ENCODE measurements at regions not wholly inside any gene's neighbourhood (a gene's known extent, or its start where the extent isn't known, plus 50 kb on each side); places are given as distances from the start of the nearest gene placed in this dataset.

DNA sequence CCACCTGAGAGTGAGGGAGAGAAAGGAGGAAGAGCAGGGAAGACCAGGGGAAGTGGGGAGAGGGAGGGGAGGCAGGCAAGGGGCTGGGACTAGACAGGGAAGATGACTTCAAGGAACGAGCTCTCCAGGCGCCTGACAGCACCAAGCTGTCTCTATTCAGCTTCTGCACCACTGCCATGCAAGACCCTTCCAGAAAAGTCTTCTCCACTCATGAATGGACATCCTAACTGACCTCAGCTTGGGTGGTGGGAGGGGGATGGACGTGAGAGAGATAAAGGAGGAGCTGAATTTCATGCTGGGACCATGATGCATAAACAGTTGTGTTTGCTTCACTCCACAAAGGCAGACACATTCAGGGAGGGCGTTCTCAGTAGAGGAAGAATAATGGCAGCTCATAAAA, 206.4 kb upstream of the ARL4C start:
- no peak overlapping the region for H3K9ac ChIP-seq (ENCODE audit: insufficient read depth, low read length)
- no peaks in the 10 kb centered on the region for H4K20me1 ChIP-seq (ENCODE audit: control insufficient read depth, extremely low read depth, insufficient read depth, low read length)
- H3K9me3 ChIP-seq (ENCODE audit: control insufficient read depth, insufficient read depth, low read depth, low read length) = no peaks in the 10 kb centered on the region
- H3K27ac ChIP-seq (ENCODE audit: insufficient read depth, low read length) = no peak overlapping the region
- H3K4me1 ChIP-seq (ENCODE audit: control insufficient read depth, extremely low read depth, insufficient read depth, low read length) = no peaks in the 10 kb centered on the region
- H3K4me3 ChIP-seq (replicated peaks in 1 of 4; ENCODE audit: control extremely low read depth in 1 of 4, insufficient read depth in 1 of 4, low read depth in 3 of 4, low read length in 4 of 4) = no peak overlapping the region
- no peaks in the 10 kb centered on the region for H3K36me3 ChIP-seq (ENCODE audit: control insufficient read depth, insufficient read depth, low read length)
- no peak overlapping the region for H3K4me2 ChIP-seq (ENCODE audit: extremely low read depth, insufficient read depth, low read length)
- H3K79me2 ChIP-seq (ENCODE audit: control insufficient read depth, insufficient read depth, low read length) = no peaks in the 10 kb centered on the region
- no peaks in the 10 kb centered on the region for H3K27me3 ChIP-seq (ENCODE audit: control insufficient read depth, insufficient read depth, low read length)
- no peak for TF ChIP-seq EZH2 (IDR thresholded peaks at IDR 0.05; ENCODE audit: low read length, missing control alignments)
- TF ChIP-seq, protein P1, sequence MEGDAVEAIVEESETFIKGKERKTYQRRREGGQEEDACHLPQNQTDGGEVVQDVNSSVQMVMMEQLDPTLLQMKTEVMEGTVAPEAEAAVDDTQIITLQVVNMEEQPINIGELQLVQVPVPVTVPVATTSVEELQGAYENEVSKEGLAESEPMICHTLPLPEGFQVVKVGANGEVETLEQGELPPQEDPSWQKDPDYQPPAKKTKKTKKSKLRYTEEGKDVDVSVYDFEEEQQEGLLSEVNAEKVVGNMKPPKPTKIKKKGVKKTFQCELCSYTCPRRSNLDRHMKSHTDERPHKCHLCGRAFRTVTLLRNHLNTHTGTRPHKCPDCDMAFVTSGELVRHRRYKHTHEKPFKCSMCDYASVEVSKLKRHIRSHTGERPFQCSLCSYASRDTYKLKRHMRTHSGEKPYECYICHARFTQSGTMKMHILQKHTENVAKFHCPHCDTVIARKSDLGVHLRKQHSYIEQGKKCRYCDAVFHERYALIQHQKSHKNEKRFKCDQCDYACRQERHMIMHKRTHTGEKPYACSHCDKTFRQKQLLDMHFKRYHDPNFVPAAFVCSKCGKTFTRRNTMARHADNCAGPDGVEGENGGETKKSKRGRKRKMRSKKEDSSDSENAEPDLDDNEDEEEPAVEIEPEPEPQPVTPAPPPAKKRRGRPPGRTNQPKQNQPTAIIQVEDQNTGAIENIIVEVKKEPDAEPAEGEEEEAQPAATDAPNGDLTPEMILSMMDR (conservative IDR thresholded peaks at IDR 0.05 in 1 of 2, IDR thresholded peaks at IDR 0.05 in 1 of 2; ENCODE audit: low read depth in 1 of 2, low read length in 2 of 2) = no peak
- no peak overlapping the region for H2AFZ ChIP-seq (ENCODE audit: low read length)
- DNase-seq (ENCODE audit: low read depth in 2 of 2) = no peak

DNA sequence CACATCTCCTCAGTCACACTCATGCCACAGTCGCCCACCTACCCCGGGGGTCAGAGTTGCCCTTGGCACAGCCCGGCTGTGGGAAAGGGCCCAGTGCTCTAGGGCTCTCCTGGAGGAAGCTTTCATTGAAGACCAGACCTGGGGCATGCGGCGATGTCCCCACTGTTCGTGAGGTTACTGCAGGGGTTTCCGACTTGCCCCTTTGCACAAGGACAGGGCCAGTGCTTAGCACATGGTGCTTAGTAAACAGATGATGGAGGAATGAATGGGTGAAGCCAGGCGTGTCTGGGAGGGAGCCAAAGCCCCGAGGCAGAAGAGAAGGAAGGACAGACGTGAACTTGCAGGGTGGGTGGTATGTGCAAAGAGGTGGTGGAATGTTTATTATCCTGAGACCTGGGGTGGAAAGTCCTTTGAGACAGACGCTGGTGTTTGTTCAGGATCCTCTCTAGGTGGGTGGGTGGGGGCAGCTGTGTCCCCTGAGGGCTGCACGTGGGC, 205.9 kb upstream of the ARL4C start:
- no peaks in the 10 kb centered on the region for H3K9me3 ChIP-seq (ENCODE audit: control insufficient read depth, insufficient read depth, low read depth, low read length)

DNA sequence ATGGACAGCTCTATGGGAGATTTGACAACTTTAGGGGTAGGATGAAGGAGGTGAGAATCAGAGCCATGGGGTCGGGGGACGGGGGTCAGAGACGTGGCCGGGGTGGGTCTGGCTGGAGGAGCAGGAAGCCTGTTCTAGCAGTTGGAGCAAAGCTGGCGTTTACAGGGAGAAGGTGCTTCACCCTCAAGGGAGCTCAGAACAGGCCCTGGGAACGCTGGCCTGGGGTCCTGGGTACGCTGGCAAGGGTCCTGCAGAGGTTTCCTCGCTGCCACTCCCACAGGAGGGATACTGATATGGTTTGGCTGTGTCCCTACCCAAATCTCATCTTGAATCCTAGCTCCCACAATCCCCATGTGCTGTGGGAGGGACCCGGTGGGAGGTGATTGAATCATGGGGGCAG, 205.0 kb upstream of the ARL4C start:
- H3K27me3 ChIP-seq (ENCODE audit: control insufficient read depth, insufficient read depth, low read length) = no peaks in the 10 kb centered on the region
- no peaks in the 10 kb centered on the region for H3K79me2 ChIP-seq (ENCODE audit: control insufficient read depth, insufficient read depth, low read length)
- no peak overlapping the region for H3K4me2 ChIP-seq (ENCODE audit: extremely low read depth, insufficient read depth, low read length)
- H3K9me3 ChIP-seq (ENCODE audit: control insufficient read depth, insufficient read depth, low read depth, low read length) = no peaks in the 10 kb centered on the region
- no peak overlapping the region for H3K4me3 ChIP-seq (replicated peaks in 1 of 4; ENCODE audit: control extremely low read depth in 1 of 4, insufficient read depth in 1 of 4, low read depth in 3 of 4, low read length in 4 of 4)
- no peak for TF ChIP-seq EZH2 (IDR thresholded peaks at IDR 0.05; ENCODE audit: low read length, missing control alignments)
- no peaks in the 10 kb centered on the region for H3K4me1 ChIP-seq (ENCODE audit: control insufficient read depth, extremely low read depth, insufficient read depth, low read length)
- no peak overlapping the region for H3K9ac ChIP-seq (ENCODE audit: insufficient read depth, low read length)
- H3K36me3 ChIP-seq (ENCODE audit: control insufficient read depth, insufficient read depth, low read length) = no peaks in the 10 kb centered on the region
- no peaks in the 10 kb centered on the region for H4K20me1 ChIP-seq (ENCODE audit: control insufficient read depth, extremely low read depth, insufficient read depth, low read length)
- no peak overlapping the region for H3K27ac ChIP-seq (ENCODE audit: insufficient read depth, low read length)
- DNase-seq (ENCODE audit: low read depth in 2 of 2) = no peak
- no peak overlapping the region for H2AFZ ChIP-seq (ENCODE audit: low read length)

More for the DNA sequence above, 205.9 kb upstream of the ARL4C start:
- Histone ChIP-seq H3K4me2 (ENCODE audit: extremely low read depth, insufficient read depth, low read length) (no peak overlapping the region), H3K36me3 (ENCODE audit: control insufficient read depth, insufficient read depth, low read length) (no peaks in the 10 kb centered on the region), H2AFZ (ENCODE audit: low read length) (no peak overlapping the region), H3K27ac (ENCODE audit: insufficient read depth, low read length) (no peak overlapping the region), H3K79me2 (ENCODE audit: control insufficient read depth, insufficient read depth, low read length) (no peaks in the 10 kb centered on the region), H3K4me3 (replicated peaks in 1 of 4; ENCODE audit: control extremely low read depth in 1 of 4, insufficient read depth in 1 of 4, low read depth in 3 of 4, low read length in 4 of 4) (no peak overlapping the region), H3K27me3 (ENCODE audit: control insufficient read depth, insufficient read depth, low read length) (no peaks in the 10 kb centered on the region), H3K9ac (ENCODE audit: insufficient read depth, low read length) (no peak overlapping the region), H4K20me1 (ENCODE audit: control insufficient read depth, extremely low read depth, insufficient read depth, low read length) (no peaks in the 10 kb centered on the region), H3K4me1 (ENCODE audit: control insufficient read depth, extremely low read depth, insufficient read depth, low read length) (no peaks in the 10 kb centered on the region)
- TF ChIP-seq, protein P1 (conservative IDR thresholded peaks at IDR 0.05 in 1 of 2, IDR thresholded peaks at IDR 0.05 in 1 of 2; ENCODE audit: low read depth in 1 of 2, low read length in 2 of 2) = no peak
- no peak for TF ChIP-seq EZH2 (IDR thresholded peaks at IDR 0.05; ENCODE audit: low read length, missing control alignments)
- no peak for DNase-seq (ENCODE audit: low read depth in 2 of 2)
